Sigmoid colon (tissue), 6 donors: ENCODE measurements at regions not wholly inside any gene's neighbourhood (a gene's known extent, or its start where the extent isn't known, plus 50 kb on each side); places are given as distances from the start of the nearest gene placed in this dataset.

Experiments used
- DNase-seq: peaks from one replicate; pipeline ENCODE4 v3.0.0-alpha.2; 2019
- H3K27ac ChIP-seq, 4 donors: fragments of 200-600 bp; sonication (generic); one replicate each; pipeline ENCODE4 v1.5.1; 2016 to 2019; ENCODE audit warnings: mild to moderate bottlenecking in 1 of 4
- H3K27me3 ChIP-seq, 3 donors: fragments of 200-600 bp; sonication (generic); one replicate each; pipeline ENCODE4 v1.5.1; 2019; ENCODE audit warnings: mild to moderate bottlenecking in 1 of 3
- H3K36me3 ChIP-seq, 4 donors: fragments of 200-600 bp; sonication (generic); one replicate each; pipeline ENCODE4 v1.5.1; 2016 to 2019
- H3K4me1 ChIP-seq, 4 donors: fragments of 200-600 bp; sonication (generic); one replicate each; pipeline ENCODE4 v1.5.1; 2017 to 2019
- H3K4me3 ChIP-seq, 4 donors: fragments of 200-600 bp; sonication (generic); one replicate each; pipeline ENCODE4 v1.5.1; 2017 to 2019; ENCODE audit warnings: mild to moderate bottlenecking in 2 of 4, moderate library complexity in 1 of 4
- H3K9me3 ChIP-seq, 4 donors: fragments of 200-600 bp in 3 of 4; sonication (generic) in 3 of 4; one replicate each; pipeline versions ENCODE4 v1.5.1 to v1.6.1; 2013 to 2019
- CTCF ChIP-seq, 4 experiments: fragments of 450-650 bp in 3 of 4; fragments of 200-600 bp in 1 of 4; IDR thresholded peaks; one replicate each; pipeline ENCODE4 v1.5.1; 2016 to 2019; ENCODE audit warnings: antibody characterized with exemption in 4 of 4, mild to moderate bottlenecking in 3 of 4, moderate library complexity in 2 of 4
- EP300 ChIP-seq, 4 donors: sonication (generic); formaldehyde crosslinking; IDR thresholded peaks; one replicate each; pipeline ENCODE4 v1.6.1; 2017; ENCODE audit warnings: antibody characterized with exemption in 4 of 4
- POLR2A ChIP-seq, 2 donors: fragments of 450-650 bp; IDR thresholded peaks; one replicate each; pipeline ENCODE4 v1.6.1; 2016; ENCODE audit warnings: antibody characterized with exemption in 2 of 2, mild to moderate bottlenecking in 2 of 2, moderate library complexity in 2 of 2
- POLR2AphosphoS5 ChIP-seq, 4 donors: sonication (generic); formaldehyde crosslinking; IDR thresholded peaks; one replicate each; pipeline ENCODE4 v1.6.1; 2017; ENCODE audit warnings: antibody characterized with exemption in 4 of 4
- WGBS, 2 donors: extraction: QIAGEN DNeasy Blood & Tissue Kit; methylation state at CpG; one replicate each; pipeline ENCODE4 v1.1.7; 2013; 5-methylcytosine and 5-hydroxymethylcytosine counted together
- intact Hi-C: fragments of 100-400 bp; cut with DNase I; formaldehyde crosslinking; loops from one replicate; pipeline ENCODE4 v1.15.1; 2023
- donor health status: healthy with polysubstance abuse.
- donor health status: healthy.

GRCh38 chr5:167861129-167861927, 430.1 kb upstream of the WWC1 start:
- no peak for DNase-seq
- peak overlapping the region in 1 of 4 donors; percentile 25 for H3K27ac ChIP-seq
- H3K9me3 ChIP-seq, result no peaks in the 10 kb centered on the region
- H3K4me1 ChIP-seq, result peaks cover 0 to 15% (median 11%) of the 10 kb centered on the region in 4 donors
- no peaks in the 10 kb centered on the region for H3K36me3 ChIP-seq
- no peaks in the 10 kb centered on the region for H3K27me3 ChIP-seq
- intact Hi-C loops, result no loop called here
- 56 to 66% methylated on average over 15 of the region's 15 CpGs for WGBS, 2 donors
- TF ChIP-seq EP300 (IDR thresholded peaks at IDR 0.05) (no peak), POLR2A (IDR thresholded peaks at IDR 0.05) (no peak), CTCF (IDR thresholded peaks at IDR 0.05) (no peak), POLR2AphosphoS5 (IDR thresholded peaks at IDR 0.05) (no peak)
- H3K4me3 ChIP-seq, result no peak overlapping the region

GRCh38 chr5:167861928-167862426, 429.5 kb upstream of the WWC1 start:
- DNase-seq, result no peak
- intact Hi-C loops, result no loop called here

GRCh38 chr5:167863883-167864282, 427.6 kb upstream of the WWC1 start:
- 70 to 71% methylated on average over 2 of the region's 2 CpGs for WGBS, 2 donors
- Histone ChIP-seq H3K36me3 (no peaks in the 10 kb centered on the region), H3K4me3 (no peak overlapping the region), H3K27me3 (no peaks in the 10 kb centered on the region), H3K4me1 (peaks cover 0 to 15% (median 11%) of the 10 kb centered on the region in 4 donors), H3K9me3 (no peaks in the 10 kb centered on the region), H3K27ac (no peak overlapping the region)
- DNase-seq, result no peak
- no peak for TF ChIP-seq CTCF (IDR thresholded peaks at IDR 0.05)
- TF ChIP-seq POLR2AphosphoS5 (IDR thresholded peaks at IDR 0.05), result no peak
- TF ChIP-seq EP300 (IDR thresholded peaks at IDR 0.05), result no peak
- TF ChIP-seq POLR2A (IDR thresholded peaks at IDR 0.05), result no peak
- intact Hi-C loops, result no loop called here

More at GRCh38 chr5:167861928-167862426, 429.5 kb upstream of the WWC1 start:
- no peak overlapping the region for H3K4me3 ChIP-seq
- H3K36me3 ChIP-seq, result no peaks in the 10 kb centered on the region
- no peak overlapping the region for H3K27ac ChIP-seq
- WGBS, 2 donors, result 91 to 94% methylated on average over 2 of the region's 2 CpGs
- TF ChIP-seq CTCF (IDR thresholded peaks at IDR 0.05), result no peak
- peak in 1 of 4 donors; percentile 24 for TF ChIP-seq EP300 (IDR thresholded peaks at IDR 0.05)
- peak in 2 of 4 donors; percentile 54 to 74 for TF ChIP-seq POLR2AphosphoS5 (IDR thresholded peaks at IDR 0.05)
- no peak for TF ChIP-seq POLR2A (IDR thresholded peaks at IDR 0.05)
- no peaks in the 10 kb centered on the region for H3K27me3 ChIP-seq
- H3K9me3 ChIP-seq, result no peaks in the 10 kb centered on the region
- H3K4me1 ChIP-seq, result peaks cover 0 to 15% (median 11%) of the 10 kb centered on the region in 4 donors

- H3K36me3 ChIP-seq, result no peaks in the 10 kb centered on the region
- H3K4me3 ChIP-seq, result no peak overlapping the region
- TF ChIP-seq CTCF (IDR thresholded peaks at IDR 0.05), result no peak
- TF ChIP-seq POLR2A (IDR thresholded peaks at IDR 0.05), result no peak
- TF ChIP-seq EP300 (IDR thresholded peaks at IDR 0.05), result no peak
- peaks cover 0 to 15% (median 11%) of the 10 kb centered on the region in 4 donors for H3K4me1 ChIP-seq
- H3K9me3 ChIP-seq, result no peaks in the 10 kb centered on the region
- no peak overlapping the region for H3K27ac ChIP-seq
- H3K27me3 ChIP-seq, result no peaks in the 10 kb centered on the region
- no peak for DNase-seq
- intact Hi-C loops, result no loop called here
- WGBS, 2 donors, result 89 to 90% methylated on average over 6 of the region's 6 CpGs
Measured at GRCh38 chr5:167864801-167865200, 426.6 kb upstream of the WWC1 start.
